ENCODE measurements at regions not wholly inside any gene's neighbourhood (a gene's known extent, or its start where the extent isn't known, plus 50 kb on each side); places are given as distances from the start of the nearest gene placed in this dataset.
"Not testable (repeated sequence)": the region's sequence is repeated elsewhere in the genome, so short reads cannot be mapped to it uniquely, and the experiment has no call there.

- TF ChIP-seq CTCF (IDR thresholded peaks at IDR 0.05) = no peak
- no peaks in the 10 kb centered on the region for H3K36me3 ChIP-seq
- no peaks in the 10 kb centered on the region for H3K27me3 ChIP-seq
- intact Hi-C loops (cut with DNase I) = no loop called here
- ATAC-seq = no peak
- no peaks in the 10 kb centered on the region for H3K9me3 ChIP-seq
- DNase-seq = no peak
- no peak overlapping the region for H3K27ac ChIP-seq
- no peaks in the 10 kb centered on the region for H3K4me1 ChIP-seq
- H3K4me3 ChIP-seq = no peak overlapping the region
These were observed 156.7 kb upstream of the RASSF8 start for GRCh38 chr12:25801734-25802133.

GRCh38 chr12:25802143-25802542 is 156.3 kb upstream of the RASSF8 start:
- H3K36me3 ChIP-seq = no peaks in the 10 kb centered on the region
- ATAC-seq = no peak
- no peaks in the 10 kb centered on the region for H3K9me3 ChIP-seq
- H3K4me3 ChIP-seq = no peak overlapping the region
- DNase-seq = no peak
- intact Hi-C loops (cut with DNase I) = no loop called here
- no peaks in the 10 kb centered on the region for H3K4me1 ChIP-seq
- no peaks in the 10 kb centered on the region for H3K27me3 ChIP-seq
- no peak overlapping the region for H3K27ac ChIP-seq
- no peak for TF ChIP-seq CTCF (IDR thresholded peaks at IDR 0.05)

- intact Hi-C loops (cut with DNase I); H3K27me3 ChIP-seq; ATAC-seq; DNase-seq; H3K4me1 ChIP-seq; H3K36me3 ChIP-seq; H3K9me3 ChIP-seq; H3K27ac ChIP-seq; H3K4me3 ChIP-seq: not testable (repeated sequence)
These were observed 155.3 kb upstream of the RASSF8 start for GRCh38 chr12:25803029-25803664.

GRCh38 chr12:25804286-25804685 is 154.2 kb upstream of the RASSF8 start:
- DNase-seq; H3K9me3 ChIP-seq; H3K4me1 ChIP-seq; intact Hi-C loops (cut with DNase I); H3K36me3 ChIP-seq; H3K4me3 ChIP-seq; H3K27ac ChIP-seq; ATAC-seq; H3K27me3 ChIP-seq: not testable (repeated sequence)

- ATAC-seq = no peak
- no peak for TF ChIP-seq CTCF (IDR thresholded peaks at IDR 0.05)
- Histone ChIP-seq H3K9me3 (no peaks in the 10 kb centered on the region), H3K27me3 (no peaks in the 10 kb centered on the region), H3K36me3 (no peaks in the 10 kb centered on the region), H3K4me3 (no peak overlapping the region), H3K4me1 (no peaks in the 10 kb centered on the region), H3K27ac (no peak overlapping the region)
- intact Hi-C loops (cut with DNase I) = no loop called here
- DNase-seq = no peak
These were observed 152.2 kb upstream of the RASSF8 start for GRCh38 chr12:25806271-25806670.

GRCh38 chr12:25808604-25809003 is 149.9 kb upstream of the RASSF8 start:
- H3K4me1 ChIP-seq = no peaks in the 10 kb centered on the region
- no peaks in the 10 kb centered on the region for H3K9me3 ChIP-seq
- no peak for TF ChIP-seq CTCF (IDR thresholded peaks at IDR 0.05)
- no peak overlapping the region for H3K27ac ChIP-seq
- intact Hi-C loops (cut with DNase I) = no loop called here
- DNase-seq (no peak), ATAC-seq (no peak)
- no peaks in the 10 kb centered on the region for H3K27me3 ChIP-seq
- no peak overlapping the region for H3K4me3 ChIP-seq
- no peaks in the 10 kb centered on the region for H3K36me3 ChIP-seq

- intact Hi-C loops (cut with DNase I) = no loop called here
- TF ChIP-seq CTCF (IDR thresholded peaks at IDR 0.05) = no peak
- no peak for DNase-seq
These were observed 147.8 kb upstream of the RASSF8 start for GRCh38 chr12:25810683-25811082.

More at GRCh38 chr12:25810683-25811082, 147.8 kb upstream of the RASSF8 start:
- Histone ChIP-seq H3K4me3 (no peak overlapping the region), H3K9me3 (no peaks in the 10 kb centered on the region), H3K27ac (no peak overlapping the region), H3K36me3 (no peaks in the 10 kb centered on the region), H3K27me3 (no peaks in the 10 kb centered on the region), H3K4me1 (no peaks in the 10 kb centered on the region)
- no peak for ATAC-seq
